NT2/D1 (cell line): ENCODE measurements at regions not wholly inside any gene's neighbourhood (a gene's known extent, or its start where the extent isn't known, plus 50 kb on each side); places are given as distances from the start of the nearest gene placed in this dataset.

Source experiments
- SUZ12 ChIP-seq: IDR thresholded peaks from 2 replicates; pipeline ENCODE4 v1.6.1; 2011; ENCODE audit not compliant: insufficient read length, insufficient read depth; ENCODE audit errors: extremely low read depth
- YY1 ChIP-seq: IDR thresholded peaks from 2 replicates; pipeline ENCODE4 v1.6.1; 2011; ENCODE audit not compliant: insufficient read length, insufficient read depth
- ZNF274 ChIP-seq: IDR thresholded peaks from 2 replicates; pipeline ENCODE4 v1.6.1; 2011; ENCODE audit warnings: mild to moderate bottlenecking, low read depth, low read length

DNA sequence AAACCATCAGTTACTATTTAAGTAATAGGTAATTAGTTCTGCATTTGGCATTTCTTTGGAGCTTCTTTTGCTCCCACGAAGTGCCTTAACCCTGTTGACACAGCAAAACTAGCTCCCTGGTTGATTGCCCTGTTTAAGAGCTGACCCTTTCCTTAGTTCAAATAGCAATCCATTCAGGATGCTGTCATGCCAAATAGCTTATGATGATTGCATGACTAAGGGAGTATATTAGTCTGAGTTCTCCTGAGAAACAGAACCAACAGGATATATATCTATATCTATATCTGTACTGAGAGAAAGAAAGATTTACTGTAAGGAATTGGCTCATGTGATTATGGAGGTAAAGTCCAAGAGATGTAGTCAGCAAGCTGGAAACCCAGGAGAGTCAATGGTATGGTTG is 50.3 kb upstream of the SPRED1 start:
- TF ChIP-seq ZNF274, result no peak
- TF ChIP-seq YY1, result no peak
- no peak for TF ChIP-seq SUZ12
